Upper lobe of right lung (tissue), 1 donor: ENCODE measurements at regions not wholly inside any gene's neighbourhood (a gene's known extent, or its start where the extent isn't known, plus 50 kb on each side); places are given as distances from the start of the nearest gene placed in this dataset.

Experiments used
- ATAC-seq: fragments of 200-7000 bp; cut with Tn5 transposase; one replicate; pipeline ENCODE4 v1.9.1; 2020; ENCODE audit warnings: mild to moderate bottlenecking, moderate library complexity
- DNase-seq: peaks from one replicate; pipeline ENCODE4 v3.0.0-alpha.2; 2020
- H3K27ac ChIP-seq: fragments of 200-600 bp; one replicate; pipeline ENCODE4 v1.8.0; 2022
- H3K27me3 ChIP-seq: fragments of 200-600 bp; one replicate; pipeline ENCODE4 v1.8.0; 2022; ENCODE audit warnings: mild to moderate bottlenecking
- H3K36me3 ChIP-seq: fragments of 200-600 bp; one replicate; pipeline ENCODE4 v1.8.0; 2022
- H3K4me1 ChIP-seq: fragments of 200-600 bp; one replicate; pipeline ENCODE4 v1.8.0; 2022
- H3K4me3 ChIP-seq: fragments of 200-600 bp; one replicate; pipeline ENCODE4 v1.8.0; 2022; ENCODE audit warnings: mild to moderate bottlenecking
- H3K9me3 ChIP-seq: fragments of 200-600 bp; one replicate; pipeline ENCODE4 v1.8.0; 2022
- CTCF ChIP-seq: fragments of 200-600 bp; IDR thresholded peaks from one replicate; pipeline ENCODE4 v1.8.0; 2022; ENCODE audit warnings: antibody characterized with exemption
- intact Hi-C: fragments of 100-400 bp; cut with DNase I; formaldehyde crosslinking; loops from one replicate; pipeline ENCODE4 v1.11.0; 2022
- donor health status: DM: no; HTN: yes; CAD: no; lungs with severe emphysema.

GRCh38 chr7:115235075-115235474 is 313.2 kb downstream of the MDFIC start:
- no peak overlapping the region for H3K27ac ChIP-seq
- ATAC-seq = no peak
- H3K4me3 ChIP-seq = no peak overlapping the region
- no peaks in the 10 kb centered on the region for H3K4me1 ChIP-seq
- DNase-seq = no peak
- intact Hi-C loops = no loop called here
- no peaks in the 10 kb centered on the region for H3K36me3 ChIP-seq
- H3K9me3 ChIP-seq = no peaks in the 10 kb centered on the region
- no peaks in the 10 kb centered on the region for H3K27me3 ChIP-seq
- TF ChIP-seq CTCF = no peak

- intact Hi-C loops = no loop called here
- Histone ChIP-seq H3K4me1 (no peaks in the 10 kb centered on the region), H3K9me3 (no peaks in the 10 kb centered on the region), H3K27me3 (no peaks in the 10 kb centered on the region), H3K27ac (no peak overlapping the region), H3K36me3 (no peaks in the 10 kb centered on the region), H3K4me3 (no peak overlapping the region)
- no peak for ATAC-seq
- DNase-seq = no peak
- no peak for TF ChIP-seq CTCF
Measured at GRCh38 chr7:115233809-115234208, 311.9 kb downstream of the MDFIC start.

GRCh38 chr7:115232041-115232440 is 310.1 kb downstream of the MDFIC start:
- H3K4me1 ChIP-seq = no peaks in the 10 kb centered on the region
- no peaks in the 10 kb centered on the region for H3K36me3 ChIP-seq
- intact Hi-C loops = no loop called here
- no peak overlapping the region for H3K4me3 ChIP-seq
- H3K27me3 ChIP-seq = no peaks in the 10 kb centered on the region
- no peak for ATAC-seq
- H3K9me3 ChIP-seq = no peaks in the 10 kb centered on the region
- TF ChIP-seq CTCF = no peak
- no peak overlapping the region for H3K27ac ChIP-seq
- DNase-seq = no peak

GRCh38 chr7:115230882-115231571 is 309.1 kb downstream of the MDFIC start:
- H3K27ac ChIP-seq = no peak overlapping the region
- TF ChIP-seq CTCF = no peak
- H3K36me3 ChIP-seq = no peaks in the 10 kb centered on the region
- peak; percentile 72 for ATAC-seq
- DNase-seq = no peak
- no peaks in the 10 kb centered on the region for H3K9me3 ChIP-seq
- no peaks in the 10 kb centered on the region for H3K4me1 ChIP-seq
- intact Hi-C loops = no loop called here
- H3K27me3 ChIP-seq = no peaks in the 10 kb centered on the region
- H3K4me3 ChIP-seq = no peak overlapping the region

GRCh38 chr7:115229401-115230105 is 307.7 kb downstream of the MDFIC start:
- intact Hi-C loops = no loop called here
- Histone ChIP-seq H3K27ac (no peak overlapping the region), H3K27me3 (no peaks in the 10 kb centered on the region), H3K4me1 (no peaks in the 10 kb centered on the region), H3K9me3 (no peaks in the 10 kb centered on the region), H3K4me3 (no peak overlapping the region), H3K36me3 (no peaks in the 10 kb centered on the region)
- TF ChIP-seq CTCF = no peak
- DNase-seq = no peak
- ATAC-seq = peak; percentile 74
